Lung (tissue), 9 donors: ENCODE measurements at regions not wholly inside any gene's neighbourhood (a gene's known extent, or its start where the extent isn't known, plus 50 kb on each side); places are given as distances from the start of the nearest gene placed in this dataset.
"Not testable (repeated sequence)": the region's sequence is repeated elsewhere in the genome, so short reads cannot be mapped to it uniquely, and the experiment has no call there.

Experiments
- ATAC-seq: fragments of 200-7000 bp; cut with Tn5 transposase; one replicate; pipeline ENCODE4 v1.9.1; 2020; ENCODE audit warnings: moderate number of reproducible peaks; ENCODE audit not compliant: insufficient read depth, low FRiP score
- DNase-seq, 3 donors: peaks; one replicate each; pipeline ENCODE4 v3.0.0-alpha.2; 2013 to 2017
- H3K27ac ChIP-seq, 2 donors: one replicate each; pipeline ENCODE4 v1.5.1; 2013; ENCODE audit warnings: mild to moderate bottlenecking in 2 of 2, moderate library complexity in 2 of 2, control low read depth in 1 of 2, inconsistent platforms in 1 of 2, low read depth in 1 of 2, low read length in 1 of 2
- H3K27me3 ChIP-seq, 3 donors: one replicate each; pipeline ENCODE4 v1.5.1; 2013; ENCODE audit warnings: low read length in 2 of 3; ENCODE audit not compliant: control insufficient read depth in 3 of 3, insufficient read depth in 3 of 3
- H3K36me3 ChIP-seq, 4 donors: one replicate each; pipeline ENCODE4 v1.5.1; 2013; ENCODE audit warnings: low read length in 4 of 4, mild to moderate bottlenecking in 1 of 4, moderate library complexity in 1 of 4; ENCODE audit not compliant: control insufficient read depth in 4 of 4, insufficient read depth in 4 of 4
- H3K4me1 ChIP-seq, 5 donors: one replicate each; pipeline ENCODE4 v1.5.1; 2013; ENCODE audit warnings: low read length in 5 of 5, mild to moderate bottlenecking in 2 of 5, moderate library complexity in 1 of 5; ENCODE audit not compliant: control insufficient read depth in 5 of 5, insufficient read depth in 5 of 5
- H3K4me3 ChIP-seq: one replicate; pipeline ENCODE4 v1.5.1; 2013; ENCODE audit warnings: mild to moderate bottlenecking, control low read depth, moderate library complexity
- H3K9ac ChIP-seq, 2 donors: one replicate each; pipeline ENCODE4 v1.5.1; 2013; ENCODE audit warnings: low read length in 2 of 2, control low read depth in 1 of 2; ENCODE audit not compliant: insufficient read depth in 1 of 2
- H3K9me3 ChIP-seq, 4 donors: one replicate each; pipeline ENCODE4 v1.5.1; 2013; ENCODE audit warnings: low read length in 3 of 4, mild to moderate bottlenecking in 1 of 4, moderate library complexity in 1 of 4; ENCODE audit not compliant: control insufficient read depth in 4 of 4, insufficient read depth in 3 of 4
- WGBS, 2 donors: extraction: QIAGEN DNeasy Blood & Tissue Kit; methylation state at CpG; one replicate each; pipeline ENCODE4 v1.1.7; 2013; 5-methylcytosine and 5-hydroxymethylcytosine counted together
- donor health status: Bipolar disorder and iron deficiency.
- donor health status: healthy.
- donor health status: DM: yes; HTN: yes; CAD: no.

- H3K4me3 ChIP-seq, ATAC-seq, H3K9ac ChIP-seq, H3K27me3 ChIP-seq, H3K9me3 ChIP-seq, H3K36me3 ChIP-seq, H3K4me1 ChIP-seq, DNase-seq, H3K27ac ChIP-seq: not testable (repeated sequence)
- no CpG with 5 or more reads among the region's 1 CpG for WGBS, 2 donors
Measured at GRCh38 chr17:45554479-45554878, 64.0 kb upstream of the PLEKHM1 start.

- not testable (repeated sequence) for DNase-seq, H3K9me3 ChIP-seq, H3K27ac ChIP-seq, H3K27me3 ChIP-seq, H3K36me3 ChIP-seq, H3K4me1 ChIP-seq, H3K9ac ChIP-seq, ATAC-seq, H3K4me3 ChIP-seq
- WGBS, 2 donors, result no CpG with 5 or more reads among the region's 1 CpG
Measured at GRCh38 chr17:45558821-45559220, 68.3 kb upstream of the PLEKHM1 start.

DNA sequence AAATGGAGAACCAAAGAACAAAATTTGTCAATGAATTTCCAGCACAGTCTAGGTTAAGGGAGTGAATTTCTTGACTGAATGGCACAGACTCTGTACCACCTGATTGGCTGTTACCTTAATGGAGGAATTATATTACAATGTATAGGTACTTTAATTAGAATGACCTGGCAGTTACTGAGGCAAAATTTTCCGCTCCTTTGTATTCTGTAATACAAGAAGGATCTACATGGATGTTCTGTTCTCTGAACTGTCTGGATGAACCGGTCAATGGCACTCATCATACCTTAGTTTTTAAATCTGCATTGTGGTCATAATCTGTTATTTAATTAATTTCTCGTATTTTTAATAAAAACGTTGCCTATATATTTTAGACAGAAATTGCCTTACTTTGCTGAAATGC is 72.3 kb upstream of the PLEKHM1 start:
- not testable (repeated sequence) for H3K4me3 ChIP-seq, H3K27ac ChIP-seq, DNase-seq, H3K9ac ChIP-seq, H3K27me3 ChIP-seq, ATAC-seq, H3K36me3 ChIP-seq, H3K4me1 ChIP-seq, H3K9me3 ChIP-seq
- WGBS, 2 donors, result 89 to 91% methylated on average over 4 of the region's 4 CpGs

DNA sequence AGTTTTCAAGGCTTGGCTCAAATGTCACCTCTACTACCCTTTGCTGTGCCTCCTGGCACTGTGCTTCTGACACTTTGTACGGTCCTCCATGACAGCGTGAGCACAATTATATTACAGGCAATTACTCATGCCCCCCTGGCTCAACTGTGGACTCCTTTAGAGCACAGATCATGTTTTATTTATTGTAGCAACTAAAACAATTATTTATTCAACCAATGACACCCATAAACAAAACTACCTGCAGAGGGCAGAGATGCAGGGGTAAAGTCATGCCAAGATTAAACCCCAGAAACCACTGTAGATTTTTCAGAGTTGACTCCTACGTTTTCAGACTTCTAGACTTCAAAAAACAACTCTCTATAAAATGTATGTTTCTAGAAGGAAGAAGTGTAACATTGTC is 72.8 kb upstream of the PLEKHM1 start:
- not testable (repeated sequence) for H3K27me3 ChIP-seq, DNase-seq, H3K4me1 ChIP-seq, H3K36me3 ChIP-seq, H3K4me3 ChIP-seq, H3K9ac ChIP-seq, H3K9me3 ChIP-seq, ATAC-seq, H3K27ac ChIP-seq
- 71 to 86% methylated on average over 3 of the region's 3 CpGs for WGBS, 2 donors

DNA sequence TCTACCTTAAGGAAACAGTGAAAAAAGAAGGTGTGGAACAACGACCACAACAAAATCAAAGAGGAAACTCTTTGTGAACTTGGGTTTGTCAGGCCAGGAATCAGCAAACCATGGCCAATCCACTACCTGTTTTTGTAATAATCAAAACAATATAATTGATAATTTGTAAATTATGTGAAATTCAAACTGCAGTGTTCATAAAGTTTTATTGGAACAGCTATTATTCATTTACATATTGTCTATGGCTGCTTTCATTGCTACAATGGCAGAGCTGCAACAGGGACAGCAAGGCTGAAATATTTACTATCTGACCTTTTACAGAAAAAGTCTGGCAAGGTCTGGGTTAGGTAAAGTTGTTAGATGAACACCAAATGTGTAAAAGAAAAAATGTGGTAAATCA is 77.8 kb upstream of the PLEKHM1 start:
- not testable (repeated sequence) for H3K9me3 ChIP-seq, H3K9ac ChIP-seq, H3K27me3 ChIP-seq, H3K36me3 ChIP-seq, H3K4me3 ChIP-seq, DNase-seq, ATAC-seq, H3K27ac ChIP-seq, H3K4me1 ChIP-seq
- 45 to 67% methylated on average over 1 of the region's 1 CpG for WGBS, 2 donors

- DNase-seq, ATAC-seq, H3K9me3 ChIP-seq, H3K4me3 ChIP-seq, H3K4me1 ChIP-seq, H3K36me3 ChIP-seq, H3K9ac ChIP-seq, H3K27ac ChIP-seq, H3K27me3 ChIP-seq: not testable (repeated sequence)
- 96 to 100% methylated on average over 2 of the region's 2 CpGs for WGBS, 2 donors
Measured at GRCh38 chr17:45573326-45573725, 82.8 kb upstream of the PLEKHM1 start.
